T47D (cell line): ENCODE measurements at regions not wholly inside any gene's neighbourhood (a gene's known extent, or its start where the extent isn't known, plus 50 kb on each side); places are given as distances from the start of the nearest gene placed in this dataset.

Source experiments
- DNase-seq, 2 experiments: peaks; one replicate each; pipeline versions ENCODE4 v3.0.0 to v3.0.0-alpha.2; 2011 to 2012; ENCODE audit warnings: low read depth in 1 of 2, low spot score in 1 of 2
- JUND ChIP-seq: IDR thresholded peaks from 2 replicates; pipeline ENCODE4 v1.6.1; 2012; ENCODE audit warnings: low read depth
- in situ Hi-C: cut with HindIII; loops from 2 replicates; pipeline ENCODE4 v1.10.0; 2016; ENCODE audit warnings: low sequenced_read_pairs, low pct_unique_long_range_greater_than_20kb

- TF ChIP-seq JUND = no peak
- in situ Hi-C loops = no loop called here
- no peak for DNase-seq
These were observed 176.4 kb upstream of the MYT1L start for GRCh38 chr2:2507417-2507997.

- no peak for TF ChIP-seq JUND
- in situ Hi-C loops = no loop called here
These were observed 175.5 kb upstream of the MYT1L start for GRCh38 chr2:2506536-2506935.

GRCh38 chr2:2505604-2506003, 174.5 kb upstream of the MYT1L start:
- in situ Hi-C loops = no loop called here
- TF ChIP-seq JUND = no peak
- DNase-seq = no peak

More at GRCh38 chr2:2506536-2506935, 175.5 kb upstream of the MYT1L start:
- no peak for DNase-seq

- no peak for DNase-seq
- in situ Hi-C loops = no loop called here
- TF ChIP-seq JUND = no peak
These were observed 172.9 kb upstream of the MYT1L start for GRCh38 chr2:2503864-2504418.

- DNase-seq = no peak
- TF ChIP-seq JUND = no peak
- in situ Hi-C loops = no loop called here
These were observed 171.1 kb upstream of the MYT1L start for GRCh38 chr2:2502201-2502549.

- no peak for DNase-seq
- in situ Hi-C loops = no loop called here
- no peak for TF ChIP-seq JUND
These were observed 170.6 kb upstream of the MYT1L start for GRCh38 chr2:2501454-2502200.

GRCh38 chr2:2495606-2496005, 164.5 kb upstream of the MYT1L start:
- no peak for DNase-seq
- TF ChIP-seq JUND = no peak
- in situ Hi-C loops = no loop called here

GRCh38 chr2:2493496-2493895, 162.4 kb upstream of the MYT1L start:
- in situ Hi-C loops = no loop called here
- no peak for TF ChIP-seq JUND
- no peak for DNase-seq

- in situ Hi-C loops = no loop called here
- no peak for DNase-seq
- TF ChIP-seq JUND = no peak
These were observed 161.7 kb upstream of the MYT1L start for GRCh38 chr2:2492800-2493199.

- in situ Hi-C loops = no loop called here
- no peak for DNase-seq
- no peak for TF ChIP-seq JUND
These were observed 160.9 kb upstream of the MYT1L start for GRCh38 chr2:2491964-2492363.

- in situ Hi-C loops = no loop called here
- no peak for TF ChIP-seq JUND
- no peak for DNase-seq
These were observed 153.2 kb upstream of the MYT1L start for GRCh38 chr2:2484301-2484700.

- in situ Hi-C loops = no loop called here
- DNase-seq = no peak
- no peak for TF ChIP-seq JUND
These were observed 151.8 kb upstream of the MYT1L start for GRCh38 chr2:2482851-2483250.

GRCh38 chr2:2472881-2473280, 141.8 kb upstream of the MYT1L start:
- TF ChIP-seq JUND = no peak
- in situ Hi-C loops = no loop called here
- no peak for DNase-seq
